PC-3 (cell line): ENCODE measurements at regions not wholly inside any gene's neighbourhood (a gene's known extent, or its start where the extent isn't known, plus 50 kb on each side); places are given as distances from the start of the nearest gene placed in this dataset.

Source experiments
- CTCF ChIP-seq: fragments of 300-600 bp; sonication (generic); conservative IDR thresholded peaks from 2 replicates; pipeline ENCODE4 v1.5.1; 2017; ENCODE audit warnings: antibody characterized with exemption, low read depth, mild to moderate bottlenecking, low read length
- EZH2 ChIP-seq: fragments of 300-600 bp; sonication (generic); IDR thresholded peaks from one replicate; pipeline ENCODE4 v1.6.1; 2017; ENCODE audit warnings: antibody characterized with exemption, mild to moderate bottlenecking, low read length; ENCODE audit not compliant: unreplicated experiment
- EZH2phosphoT487 ChIP-seq: fragments of 300-600 bp; sonication (generic); IDR thresholded peaks from 2 replicates; pipeline ENCODE4 v1.6.1; 2018; ENCODE audit warnings: mild to moderate bottlenecking, antibody characterized with exemption, low read length, borderline replicate concordance

- TF ChIP-seq CTCF: no peak
- no peak for TF ChIP-seq EZH2phosphoT487
- no peak for TF ChIP-seq EZH2
Measured at GRCh38 chr2:204479557-204479956, 65.7 kb upstream of the PARD3B start.
